HG03097 (cell line): ENCODE measurements at regions not wholly inside any gene's neighbourhood (a gene's known extent, or its start where the extent isn't known, plus 50 kb on each side); places are given as distances from the start of the nearest gene placed in this dataset.
"Not testable (repeated sequence)": the region's sequence is repeated elsewhere in the genome, so short reads cannot be mapped to it uniquely, and the experiment has no call there.

ENCODE experiments used
- ATAC-seq: cut with Tn5 transposase; IDR thresholded peaks from one replicate; pipeline ENCODE4 v1.9.1; 2021; ENCODE audit not compliant: unreplicated experiment, low FRiP score

DNA sequence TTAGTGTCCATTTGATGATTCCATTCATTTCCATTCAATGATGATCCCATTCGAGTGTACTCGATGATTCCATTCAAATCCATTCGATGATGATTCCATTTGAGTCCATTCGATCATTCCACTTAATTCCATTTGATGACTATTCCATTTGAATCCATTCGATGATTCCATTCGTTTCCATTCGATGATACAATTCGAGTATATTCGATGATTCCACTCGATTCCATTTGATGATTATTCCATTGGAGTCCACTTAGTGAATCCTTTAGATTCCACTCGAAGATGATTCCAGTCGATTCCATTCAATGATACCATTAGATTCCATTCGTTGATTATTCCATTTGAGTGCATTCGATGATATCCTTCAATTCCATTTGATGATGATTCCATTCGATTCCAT lies 277.0 kb downstream of the CCT8L2 start:
- not testable (repeated sequence) for ATAC-seq
